ENCODE measurements at regions not wholly inside any gene's neighbourhood (a gene's known extent, or its start where the extent isn't known, plus 50 kb on each side); places are given as distances from the start of the nearest gene placed in this dataset.

GRCh38 chr6:54747955-54748354, 98.6 kb upstream of the FAM83B start:
- DNase-seq, result no peak
- H3T11ph ChIP-seq (ENCODE audit: low read length), result no peak overlapping the region
- Mint-ChIP-seq H3K36me3 (ENCODE audit: insufficient read depth in 1 of 3, low read depth in 3 of 3) (peaks cover 0 to 10% (median 3%) of the 10 kb centered on the region in 3 experiments; a peak in 3 of 7 replicates), H3K9me3 (peaks cover 6% of the 10 kb centered on the region in 2 experiments; a peak in 4 of 5 replicates), H3K4me1 (no peaks in the 10 kb centered on the region), H3K27me3 (ENCODE audit: low read depth) (no peaks in the 10 kb centered on the region), H3K4me3 (no peak overlapping the region), H3K27ac (no peak overlapping the region)
- H2BK15ac ChIP-seq (ENCODE audit: low read depth, low read length), result no peak overlapping the region
- H4K20me1 ChIP-seq (ENCODE audit: control insufficient read depth, insufficient read depth, insufficient read length), result no peaks in the 10 kb centered on the region
- H2BK12ac ChIP-seq (ENCODE audit: insufficient read length, low read depth, low read length), result no peak overlapping the region
- H3K4ac ChIP-seq (ENCODE audit: low read depth, low read length), result no peak overlapping the region
- TF ChIP-seq CTCF (conservative IDR thresholded peaks at IDR 0.05), result no peak
- H3K9me3 ChIP-seq (ENCODE audit: control insufficient read depth, low read depth, low read length), result no peaks in the 10 kb centered on the region
- H3K79me1 ChIP-seq (ENCODE audit: insufficient read depth, low read depth, low read length, poor library complexity, severe bottlenecking), result no peaks in the 10 kb centered on the region
- no peaks in the 10 kb centered on the region for H3K4me1 ChIP-seq (ENCODE audit: insufficient read depth, low read length)
- H4K5ac ChIP-seq (ENCODE audit: insufficient read length, low read depth, low read length), result no peak overlapping the region
- no peak overlapping the region for H2BK5ac ChIP-seq (ENCODE audit: insufficient read length, low read length)
- H2BK20ac ChIP-seq (ENCODE audit: low read depth, low read length, poor library complexity, severe bottlenecking), result no peak overlapping the region
- H2AK5ac ChIP-seq (ENCODE audit: insufficient read length, low read length), result no peak overlapping the region
- no peak overlapping the region for H3K23ac ChIP-seq (ENCODE audit: insufficient read length, low read depth, low read length)
- H3K27ac ChIP-seq (ENCODE audit: insufficient read length, low read depth, low read length), result no peak overlapping the region
- no peak overlapping the region for H2AFZ ChIP-seq (ENCODE audit: low read length)
- no peaks in the 10 kb centered on the region for H3K23me2 ChIP-seq (ENCODE audit: insufficient read length, low read depth, low read length, poor library complexity, severe bottlenecking)
- H3K56ac ChIP-seq (ENCODE audit: insufficient read length, low read depth, low read length), result no peak overlapping the region
- no peak overlapping the region for H4K8ac ChIP-seq (replicated peaks; ENCODE audit: insufficient read length, low read depth, low read length)
- WGBS (ENCODE audit: extremely low coverage, insufficient read length, low lambda C conversion rate), result 100% methylated on average over 1 of the region's 1 CpG
- no peaks in the 10 kb centered on the region for H3K79me2 ChIP-seq (ENCODE audit: insufficient read depth, low read length)
- H2BK120ac ChIP-seq (ENCODE audit: low read depth, low read length, poor library complexity, severe bottlenecking), result no peak overlapping the region
- no peak overlapping the region for H3K18ac ChIP-seq (ENCODE audit: insufficient read length, low read depth, low read length)
- no peak overlapping the region for H3K14ac ChIP-seq (ENCODE audit: insufficient read depth, low read length)
- no peaks in the 10 kb centered on the region for H3K27me3 ChIP-seq (ENCODE audit: insufficient read depth, low read length)
- H3K9ac ChIP-seq (ENCODE audit: extremely low read depth, insufficient read length, low read length), result no peak overlapping the region
- no peak overlapping the region for H4K91ac ChIP-seq (ENCODE audit: insufficient read length, low read depth, low read length)
- H3K4me2 ChIP-seq (ENCODE audit: insufficient read depth, insufficient read length, low read length), result no peak overlapping the region

All from H9 (cell line).